GM12878 (cell line): ENCODE measurements at regions not wholly inside any gene's neighbourhood (a gene's known extent, or its start where the extent isn't known, plus 50 kb on each side); places are given as distances from the start of the nearest gene placed in this dataset.

Experiments used
- BHLHE40 ChIP-seq, 2 experiments: fragments of 450-650 bp in 1 of 2; IDR thresholded peaks; 2 replicates each; pipeline ENCODE4 v1.6.1; 2011 to 2017; ENCODE audit warnings: low read depth in 2 of 2, borderline replicate concordance in 1 of 2, improper control_type of control experiment in 1 of 2, low read length in 1 of 2, mild to moderate bottlenecking in 1 of 2
- EZH2 ChIP-seq: IDR thresholded peaks from 2 replicates; pipeline ENCODE4 v1.6.1; 2012; ENCODE audit warnings: low read depth, mild to moderate bottlenecking, control low read depth, inconsistent platforms, low read length, borderline replicate concordance; ENCODE audit not compliant: control insufficient read depth
- HDAC2 ChIP-seq: fragments of 200-600 bp; sonication (generic); IDR thresholded peaks from 2 replicates; pipeline ENCODE4 v1.6.1; 2017
- TAF1 ChIP-seq: IDR thresholded peaks from 2 replicates; pipeline ENCODE4 v1.6.1; 2011; ENCODE audit warnings: mild to moderate bottlenecking, low read depth, low read length, borderline replicate concordance
- YY1 ChIP-seq: IDR thresholded peaks from 2 replicates; pipeline ENCODE4 v1.6.1; 2011; ENCODE audit warnings: low read depth, mild to moderate bottlenecking, low read length
- TF ChIP-seq, protein P1 (sequence below): IDR thresholded peaks from 2 replicates; pipeline ENCODE4 v1.6.1; 2012; ENCODE audit warnings: mild to moderate bottlenecking, low read depth, low read length
- TF ChIP-seq, protein P2 (sequence below), 3 experiments: IDR thresholded peaks in 2 of 3; conservative IDR thresholded peaks in 1 of 3; 2 replicates each; pipeline ENCODE4 v1.5.1; 2011; ENCODE audit warnings: low read depth in 3 of 3, low read length in 3 of 3, mild to moderate bottlenecking in 3 of 3, control low read depth in 2 of 3, moderate library complexity in 2 of 3, inconsistent platforms in 1 of 3, mixed read lengths in 1 of 3; ENCODE audit not compliant: control insufficient read depth in 2 of 3, insufficient read depth in 1 of 3; ENCODE audit errors: extremely low read depth in 1 of 3
- TF ChIP-seq, protein P3 (sequence below): fragments of 450-650 bp; IDR thresholded peaks from 2 replicates; pipeline ENCODE4 v1.6.1; 2017; ENCODE audit warnings: mild to moderate bottlenecking

DNA sequence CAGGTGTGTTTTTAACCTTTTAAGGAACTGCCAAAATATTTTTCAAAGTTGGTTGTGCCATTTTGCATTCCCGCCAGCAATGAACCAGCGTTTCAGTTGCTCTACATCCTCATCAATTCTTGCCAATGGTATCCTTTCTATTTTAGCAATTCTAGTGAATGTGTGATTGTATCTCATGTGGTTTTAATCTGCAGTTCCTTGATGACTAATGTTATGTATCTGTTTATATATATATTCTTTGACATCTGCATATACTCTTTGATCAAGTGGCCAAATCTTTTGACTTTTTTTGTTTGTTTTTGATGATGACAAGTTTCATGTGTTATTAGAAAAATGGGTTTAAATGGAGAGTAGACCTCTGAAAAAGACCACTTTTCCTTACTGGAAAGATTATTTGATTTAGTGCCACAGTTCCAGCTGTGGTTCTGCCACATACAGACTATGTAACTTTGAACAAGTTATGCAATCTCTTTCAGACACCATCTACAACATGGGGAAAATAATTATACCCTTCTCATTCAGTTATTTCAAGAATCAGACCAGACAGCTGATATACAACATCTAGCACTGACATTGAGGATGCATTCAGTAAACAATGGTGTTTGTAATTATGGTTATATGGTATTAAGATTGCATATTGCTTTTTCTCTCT lies 146.3 kb upstream of the CNOT2 start:
- TF ChIP-seq, protein P1, sequence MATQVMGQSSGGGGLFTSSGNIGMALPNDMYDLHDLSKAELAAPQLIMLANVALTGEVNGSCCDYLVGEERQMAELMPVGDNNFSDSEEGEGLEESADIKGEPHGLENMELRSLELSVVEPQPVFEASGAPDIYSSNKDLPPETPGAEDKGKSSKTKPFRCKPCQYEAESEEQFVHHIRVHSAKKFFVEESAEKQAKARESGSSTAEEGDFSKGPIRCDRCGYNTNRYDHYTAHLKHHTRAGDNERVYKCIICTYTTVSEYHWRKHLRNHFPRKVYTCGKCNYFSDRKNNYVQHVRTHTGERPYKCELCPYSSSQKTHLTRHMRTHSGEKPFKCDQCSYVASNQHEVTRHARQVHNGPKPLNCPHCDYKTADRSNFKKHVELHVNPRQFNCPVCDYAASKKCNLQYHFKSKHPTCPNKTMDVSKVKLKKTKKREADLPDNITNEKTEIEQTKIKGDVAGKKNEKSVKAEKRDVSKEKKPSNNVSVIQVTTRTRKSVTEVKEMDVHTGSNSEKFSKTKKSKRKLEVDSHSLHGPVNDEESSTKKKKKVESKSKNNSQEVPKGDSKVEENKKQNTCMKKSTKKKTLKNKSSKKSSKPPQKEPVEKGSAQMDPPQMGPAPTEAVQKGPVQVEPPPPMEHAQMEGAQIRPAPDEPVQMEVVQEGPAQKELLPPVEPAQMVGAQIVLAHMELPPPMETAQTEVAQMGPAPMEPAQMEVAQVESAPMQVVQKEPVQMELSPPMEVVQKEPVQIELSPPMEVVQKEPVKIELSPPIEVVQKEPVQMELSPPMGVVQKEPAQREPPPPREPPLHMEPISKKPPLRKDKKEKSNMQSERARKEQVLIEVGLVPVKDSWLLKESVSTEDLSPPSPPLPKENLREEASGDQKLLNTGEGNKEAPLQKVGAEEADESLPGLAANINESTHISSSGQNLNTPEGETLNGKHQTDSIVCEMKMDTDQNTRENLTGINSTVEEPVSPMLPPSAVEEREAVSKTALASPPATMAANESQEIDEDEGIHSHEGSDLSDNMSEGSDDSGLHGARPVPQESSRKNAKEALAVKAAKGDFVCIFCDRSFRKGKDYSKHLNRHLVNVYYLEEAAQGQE: no peak
- TF ChIP-seq BHLHE40 (IDR thresholded peaks at IDR 0.05; ENCODE audit: borderline replicate concordance in 1 of 2, low read depth in 2 of 2, low read length in 1 of 2): no peak
- TF ChIP-seq, protein P2, sequence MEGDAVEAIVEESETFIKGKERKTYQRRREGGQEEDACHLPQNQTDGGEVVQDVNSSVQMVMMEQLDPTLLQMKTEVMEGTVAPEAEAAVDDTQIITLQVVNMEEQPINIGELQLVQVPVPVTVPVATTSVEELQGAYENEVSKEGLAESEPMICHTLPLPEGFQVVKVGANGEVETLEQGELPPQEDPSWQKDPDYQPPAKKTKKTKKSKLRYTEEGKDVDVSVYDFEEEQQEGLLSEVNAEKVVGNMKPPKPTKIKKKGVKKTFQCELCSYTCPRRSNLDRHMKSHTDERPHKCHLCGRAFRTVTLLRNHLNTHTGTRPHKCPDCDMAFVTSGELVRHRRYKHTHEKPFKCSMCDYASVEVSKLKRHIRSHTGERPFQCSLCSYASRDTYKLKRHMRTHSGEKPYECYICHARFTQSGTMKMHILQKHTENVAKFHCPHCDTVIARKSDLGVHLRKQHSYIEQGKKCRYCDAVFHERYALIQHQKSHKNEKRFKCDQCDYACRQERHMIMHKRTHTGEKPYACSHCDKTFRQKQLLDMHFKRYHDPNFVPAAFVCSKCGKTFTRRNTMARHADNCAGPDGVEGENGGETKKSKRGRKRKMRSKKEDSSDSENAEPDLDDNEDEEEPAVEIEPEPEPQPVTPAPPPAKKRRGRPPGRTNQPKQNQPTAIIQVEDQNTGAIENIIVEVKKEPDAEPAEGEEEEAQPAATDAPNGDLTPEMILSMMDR (IDR thresholded peaks at IDR 0.05 in 2 of 3, conservative IDR thresholded peaks at IDR 0.05 in 1 of 3; ENCODE audit: control insufficient read depth in 2 of 3, extremely low read depth in 1 of 3, insufficient read depth in 1 of 3, low read depth in 3 of 3, low read length in 3 of 3): no peak
- TF ChIP-seq EZH2: no peak
- TF ChIP-seq, protein P3, sequence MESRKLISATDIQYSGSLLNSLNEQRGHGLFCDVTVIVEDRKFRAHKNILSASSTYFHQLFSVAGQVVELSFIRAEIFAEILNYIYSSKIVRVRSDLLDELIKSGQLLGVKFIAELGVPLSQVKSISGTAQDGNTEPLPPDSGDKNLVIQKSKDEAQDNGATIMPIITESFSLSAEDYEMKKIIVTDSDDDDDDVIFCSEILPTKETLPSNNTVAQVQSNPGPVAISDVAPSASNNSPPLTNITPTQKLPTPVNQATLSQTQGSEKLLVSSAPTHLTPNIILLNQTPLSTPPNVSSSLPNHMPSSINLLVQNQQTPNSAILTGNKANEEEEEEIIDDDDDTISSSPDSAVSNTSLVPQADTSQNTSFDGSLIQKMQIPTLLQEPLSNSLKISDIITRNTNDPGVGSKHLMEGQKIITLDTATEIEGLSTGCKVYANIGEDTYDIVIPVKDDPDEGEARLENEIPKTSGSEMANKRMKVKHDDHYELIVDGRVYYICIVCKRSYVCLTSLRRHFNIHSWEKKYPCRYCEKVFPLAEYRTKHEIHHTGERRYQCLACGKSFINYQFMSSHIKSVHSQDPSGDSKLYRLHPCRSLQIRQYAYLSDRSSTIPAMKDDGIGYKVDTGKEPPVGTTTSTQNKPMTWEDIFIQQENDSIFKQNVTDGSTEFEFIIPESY: no peak
- no peak for TF ChIP-seq HDAC2
- TF ChIP-seq YY1: no peak
- TF ChIP-seq TAF1: no peak
